GM18519 (cell line): ENCODE measurements at regions not wholly inside any gene's neighbourhood (a gene's known extent, or its start where the extent isn't known, plus 50 kb on each side); places are given as distances from the start of the nearest gene placed in this dataset.

Experiments
- ATAC-seq: cut with Tn5 transposase; IDR thresholded peaks from one replicate; pipeline ENCODE4 v1.9.1; 2021; ENCODE audit warnings: mild to moderate bottlenecking, moderate library complexity; ENCODE audit not compliant: unreplicated experiment, low FRiP score

DNA sequence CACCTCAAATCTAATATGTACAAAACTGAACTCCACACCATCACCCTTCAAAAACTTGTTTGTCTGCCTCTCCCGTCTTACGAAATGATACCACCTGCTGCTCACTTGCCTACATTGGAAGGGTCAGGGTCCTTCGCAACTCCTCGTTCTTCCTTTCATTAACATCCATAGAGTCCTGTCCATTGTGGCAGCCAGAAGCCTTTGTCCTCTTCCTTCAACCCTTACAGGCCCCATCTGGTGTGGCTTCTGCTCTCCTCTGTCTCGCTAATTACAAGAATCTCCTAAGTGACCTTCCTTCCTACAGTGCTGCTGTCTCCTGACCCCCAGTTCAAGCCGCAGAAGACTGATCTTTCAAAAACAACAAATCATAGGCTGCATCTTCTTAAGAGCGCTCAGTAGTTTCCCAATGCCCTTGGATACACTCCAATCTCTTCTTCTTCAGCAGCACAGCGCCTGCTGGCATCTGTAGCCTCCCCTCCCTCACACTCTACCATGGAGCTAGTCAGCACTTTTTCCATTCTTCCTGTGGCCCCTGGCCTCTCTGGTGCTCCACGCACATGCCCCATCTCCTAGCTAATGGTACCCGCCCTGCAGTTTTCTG is 382.7 kb downstream of the LIG4 start:
- ATAC-seq, result no peak

GRCh38 chr13:107830804-107831203 is 384.5 kb downstream of the LIG4 start:
- ATAC-seq, result no peak

DNA sequence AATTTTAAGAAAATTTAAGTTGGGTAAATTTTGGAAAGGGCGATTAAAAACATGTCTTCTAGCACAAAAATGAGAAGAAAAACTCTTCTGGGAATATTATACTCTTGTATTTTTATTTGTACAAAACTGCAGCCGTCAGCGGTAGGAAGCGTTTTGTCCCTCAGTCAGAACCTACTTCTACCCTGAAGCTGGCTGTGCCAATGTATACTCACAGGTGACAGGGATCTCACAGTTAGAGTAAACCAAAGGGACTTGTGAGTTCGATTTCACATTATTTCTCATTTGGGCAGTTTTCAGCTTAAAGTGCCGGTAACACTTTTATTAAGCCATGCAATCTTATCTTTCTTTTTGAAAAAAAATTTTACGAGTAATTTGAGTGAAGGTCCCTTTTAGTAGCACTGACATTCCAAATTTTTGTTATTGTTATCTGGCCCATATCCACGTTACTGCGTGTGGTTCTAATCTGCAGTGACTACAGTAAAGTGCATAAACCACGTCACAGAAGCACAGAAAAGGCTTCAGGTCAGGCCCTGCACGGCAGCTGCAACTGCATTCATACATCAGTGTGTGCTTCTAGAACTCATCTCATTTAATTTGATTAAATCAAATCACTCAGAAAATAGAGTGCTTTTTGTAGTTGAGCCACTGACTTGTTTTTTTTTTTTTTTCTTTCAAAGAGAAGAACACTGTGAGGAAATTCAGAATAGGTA is 387.3 kb downstream of the LIG4 start:
- ATAC-seq, result no peak

DNA sequence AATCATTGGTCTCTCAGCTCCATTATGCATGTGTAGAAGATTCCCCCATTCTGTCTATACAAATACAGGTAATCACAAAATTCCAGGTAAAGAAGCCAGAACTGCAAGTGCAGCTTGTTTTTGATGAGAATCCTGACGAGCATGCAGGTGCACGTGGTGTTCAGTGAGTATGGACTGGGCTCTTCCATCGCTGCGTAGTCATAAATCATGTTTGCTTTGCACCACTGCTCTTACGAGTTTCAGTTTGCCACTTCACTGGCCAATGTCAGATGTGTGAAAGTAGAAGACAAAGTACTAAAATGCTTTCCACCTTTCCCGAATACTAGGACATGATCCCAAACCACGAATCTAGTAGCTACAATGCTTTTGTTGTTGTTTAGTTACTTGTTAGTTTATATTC is 390.7 kb downstream of the LIG4 start:
- ATAC-seq, result no peak

DNA sequence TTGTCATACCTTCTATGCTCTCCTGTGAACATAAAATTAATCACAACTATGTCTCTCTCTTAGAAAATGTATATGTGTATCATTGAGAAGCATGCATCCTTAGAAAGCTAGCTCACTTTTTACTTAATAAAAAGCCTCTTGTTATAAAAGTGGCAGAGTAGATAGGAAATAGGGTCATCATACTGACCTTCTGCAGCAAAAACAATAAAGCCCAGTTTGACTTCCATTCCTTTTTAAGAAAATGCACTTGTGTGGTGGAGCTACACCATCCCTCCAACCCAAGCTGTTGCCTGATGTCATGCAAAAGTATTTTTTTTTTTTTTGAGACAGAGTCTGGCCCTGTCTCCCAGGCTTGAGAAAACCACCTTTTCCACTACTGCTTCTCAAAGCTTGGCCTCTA is 393.3 kb downstream of the LIG4 start:
- ATAC-seq, result no peak

- no peak for ATAC-seq
Measured at GRCh38 chr13:107821492-107821891, 393.8 kb downstream of the LIG4 start.

DNA sequence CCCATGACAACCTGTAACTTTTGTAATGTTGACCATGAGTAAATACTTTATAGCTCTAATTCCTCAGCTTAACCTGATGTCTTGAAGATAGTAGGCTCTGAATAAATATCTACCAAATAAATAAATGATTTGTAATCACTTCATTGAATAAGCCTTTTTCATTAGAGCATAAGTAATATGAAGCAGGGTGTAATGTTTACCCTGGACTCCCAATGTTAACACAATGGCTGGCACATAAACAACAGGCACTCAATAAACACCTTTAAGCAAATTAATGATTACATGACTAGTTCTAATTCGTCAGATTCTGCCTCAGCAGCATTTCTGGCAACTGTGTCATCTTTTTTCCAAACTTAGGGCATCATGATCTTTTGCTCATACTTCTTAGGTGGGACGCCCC is 396.3 kb downstream of the LIG4 start:
- no peak for ATAC-seq

GRCh38 chr13:107817647-107818287 is 397.6 kb downstream of the LIG4 start:
- ATAC-seq, result no peak

- no peak for ATAC-seq
Measured at GRCh38 chr13:107812014-107812412, 403.3 kb downstream of the LIG4 start.

GRCh38 chr13:107811233-107812013 is 403.9 kb downstream of the LIG4 start:
- ATAC-seq, result no peak

DNA sequence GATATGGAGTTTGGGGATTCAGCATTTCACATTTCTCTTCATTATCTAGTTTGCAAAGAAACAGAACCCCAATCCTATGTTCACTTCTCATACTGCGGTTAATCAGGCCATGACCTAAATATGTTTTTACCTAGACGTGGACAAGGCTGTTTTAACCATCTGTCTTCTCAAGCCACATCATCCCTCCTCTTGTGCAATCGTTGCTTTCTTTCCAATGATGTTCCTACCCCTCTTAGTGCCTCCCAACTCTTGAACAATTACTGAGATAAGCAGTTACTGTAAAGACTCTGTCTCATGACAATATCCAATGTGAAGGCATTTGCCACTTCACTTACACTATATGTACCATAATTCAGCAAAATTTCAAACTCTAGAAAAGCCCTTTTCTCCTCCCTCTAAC is 406.2 kb downstream of the LIG4 start:
- no peak for ATAC-seq

DNA sequence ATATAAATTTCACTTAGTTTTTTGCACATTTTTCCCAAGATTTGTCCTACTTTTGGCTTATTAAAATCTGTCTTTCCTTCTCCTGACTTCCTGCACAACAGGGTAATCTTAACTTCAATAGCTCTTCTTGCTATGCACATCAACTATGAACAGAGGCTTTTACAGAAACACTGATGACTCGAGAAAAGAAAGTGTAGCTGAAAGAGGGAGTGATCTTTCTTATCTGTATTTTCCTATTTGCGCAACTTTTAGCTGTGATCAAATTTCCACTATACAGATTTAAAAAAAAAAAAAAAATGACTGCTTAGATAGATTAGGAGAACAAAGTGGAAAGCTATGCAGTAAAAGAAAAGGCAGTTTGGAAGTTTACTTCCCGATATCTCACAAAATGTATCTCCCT is 406.9 kb downstream of the LIG4 start:
- no peak for ATAC-seq

- ATAC-seq, result no peak
Measured at GRCh38 chr13:107807306-107808073, 407.8 kb downstream of the LIG4 start.

DNA sequence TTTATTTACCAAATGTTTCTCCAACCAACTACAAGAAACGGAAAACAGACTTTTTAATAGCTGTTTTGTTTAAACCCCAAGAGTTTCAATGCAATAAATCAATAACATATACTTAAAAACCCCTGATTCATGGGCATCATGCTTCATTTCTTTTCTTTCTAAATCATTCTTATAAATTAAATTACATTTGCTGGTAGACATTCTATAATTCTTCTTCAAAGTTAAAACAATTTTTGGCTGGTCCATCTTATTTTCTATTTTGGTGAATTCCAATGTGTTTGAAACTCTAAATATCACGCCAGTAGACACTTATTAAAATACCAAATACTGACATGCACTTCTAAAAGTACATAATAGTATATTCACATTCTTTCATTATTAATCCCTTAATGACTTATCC is 408.6 kb downstream of the LIG4 start:
- no peak for ATAC-seq

DNA sequence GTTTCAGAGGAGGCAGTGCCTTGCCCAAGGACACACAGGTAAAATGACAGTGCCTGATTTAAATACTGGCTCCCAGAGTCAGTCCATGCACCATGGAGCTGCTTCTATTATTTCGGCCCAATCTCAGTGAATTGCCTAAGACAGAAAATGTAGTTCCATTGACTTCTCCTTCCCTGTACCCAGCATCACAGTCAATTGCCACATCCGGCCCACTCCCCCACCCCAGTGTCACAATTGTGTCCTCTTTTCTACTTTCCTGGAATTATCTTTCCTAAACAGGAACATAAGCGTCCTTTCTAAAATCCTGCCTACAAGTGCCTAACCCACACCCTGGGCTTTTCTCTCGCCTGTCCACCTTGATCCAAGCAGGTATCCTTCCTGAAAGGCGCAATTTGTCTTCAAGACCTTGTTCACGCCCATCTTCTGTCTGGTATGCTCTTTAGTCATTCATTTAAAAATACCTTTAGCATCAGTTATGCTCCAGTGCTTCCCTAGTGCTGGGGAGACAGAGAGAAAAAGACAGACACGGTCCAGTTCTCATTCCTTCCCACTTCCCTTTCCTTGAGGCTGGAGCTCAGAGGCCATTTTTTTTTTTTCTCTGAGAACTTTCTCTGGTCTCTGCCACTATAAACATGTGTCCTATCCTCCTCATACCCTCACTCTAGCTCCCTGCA is 411.4 kb downstream of the LIG4 start:
- no peak for ATAC-seq

DNA sequence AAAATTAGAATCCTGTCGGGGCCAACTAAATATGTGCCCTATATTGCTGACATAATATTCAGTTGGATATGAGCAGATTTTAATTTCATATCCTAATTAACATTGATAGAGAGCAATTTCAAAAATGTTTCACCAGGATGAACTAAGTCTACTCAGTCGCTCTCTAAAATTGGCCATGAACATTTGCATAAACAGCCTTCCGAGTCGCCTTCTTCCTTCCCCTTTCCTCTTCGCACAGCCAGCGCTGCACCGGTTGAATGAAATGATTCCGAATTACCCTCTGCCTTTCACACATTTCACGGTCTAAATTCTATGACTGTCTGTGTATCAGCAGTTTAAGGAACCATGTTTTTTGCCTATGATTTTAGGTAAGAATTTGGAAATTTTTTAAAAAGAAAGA is 413.7 kb downstream of the LIG4 start:
- no peak for ATAC-seq

GRCh38 chr13:107799001-107799400 is 416.3 kb downstream of the LIG4 start:
- ATAC-seq, result no peak

GRCh38 chr13:107790397-107790796 is 424.9 kb downstream of the LIG4 start:
- no peak for ATAC-seq

- ATAC-seq, result no peak
Measured at GRCh38 chr13:107788464-107789165, 426.7 kb downstream of the LIG4 start.
